Fibroblast of lung (primary cell): ENCODE measurements at regions not wholly inside any gene's neighbourhood (a gene's known extent, or its start where the extent isn't known, plus 50 kb on each side); places are given as distances from the start of the nearest gene placed in this dataset.

Source experiments
- CTCF ChIP-seq, 2 donors: IDR thresholded peaks in 1 of 2; conservative IDR thresholded peaks in 1 of 2; 1 replicate in 1 of 2; 2 replicates in 1 of 2; pipeline ENCODE4 v1.5.1; 2011 to 2012; ENCODE audit warnings: low read length in 2 of 2, control low read depth in 1 of 2, inconsistent platforms in 1 of 2, low read depth in 1 of 2, mild to moderate bottlenecking in 1 of 2
- EZH2 ChIP-seq: IDR thresholded peaks from 2 replicates; pipeline ENCODE4 v1.5.1; 2012; ENCODE audit warnings: low read length, control low read depth, mild to moderate bottlenecking; ENCODE audit errors: missing control alignments

GRCh38 chr5:155989879-155990278 is 337.1 kb upstream of the SGCD start:
- TF ChIP-seq CTCF (conservative IDR thresholded peaks at IDR 0.05 in 1 of 2, IDR thresholded peaks at IDR 0.05 in 1 of 2; ENCODE audit: low read depth in 1 of 2, low read length in 2 of 2) (no peak), EZH2 (no peak)
